PFSK-1 (cell line): ENCODE measurements at regions not wholly inside any gene's neighbourhood (a gene's known extent, or its start where the extent isn't known, plus 50 kb on each side); places are given as distances from the start of the nearest gene placed in this dataset.

ENCODE experiments used
- POLR2AphosphoS5 ChIP-seq: IDR thresholded peaks from 2 replicates; pipeline ENCODE4 v1.6.1; 2012; ENCODE audit warnings: low read depth, mild to moderate bottlenecking, control low read depth, low read length, moderate library complexity
- REST ChIP-seq, 2 experiments: IDR thresholded peaks; 2 replicates each; pipeline versions ENCODE4 v1.6.1 to v1.8.0; 2011 to 2012; ENCODE audit warnings: low read depth in 2 of 2, low read length in 2 of 2, control low read depth in 1 of 2, inconsistent platforms in 1 of 2, mild to moderate bottlenecking in 1 of 2, moderate library complexity in 1 of 2; ENCODE audit not compliant: insufficient read depth in 1 of 2
- TAF1 ChIP-seq: IDR thresholded peaks from 2 replicates; pipeline ENCODE4 v1.6.1; 2012; ENCODE audit warnings: low read length, control low read depth, borderline replicate concordance; ENCODE audit not compliant: insufficient read depth

- TF ChIP-seq REST (IDR thresholded peaks at IDR 0.05; ENCODE audit: insufficient read depth in 1 of 2, low read depth in 2 of 2, low read length in 2 of 2) (no peak), POLR2AphosphoS5 (no peak), TAF1 (no peak)
These were observed 92.0 kb upstream of the CCL2 start for GRCh38 chr17:34163123-34163522.
